GM23248 (cell line): ENCODE measurements at regions not wholly inside any gene's neighbourhood (a gene's known extent, or its start where the extent isn't known, plus 50 kb on each side); places are given as distances from the start of the nearest gene placed in this dataset.

ENCODE experiments used
- DNase-seq: peaks from one replicate; pipeline ENCODE4 v3.0.0-alpha.2; 2015
- H2AFZ ChIP-seq: fragments of 200-600 bp; sonication (generic); 2 replicates; pipeline ENCODE4 v1.6.1; 2016; ENCODE audit warnings: antibody characterized with exemption
- H3F3A ChIP-seq: fragments of 200-600 bp; sonication (generic); 2 replicates; pipeline ENCODE4 v1.6.1; 2016; ENCODE audit warnings: mild to moderate bottlenecking, antibody characterized with exemption, mixed run types; ENCODE audit not compliant: insufficient read depth
- H3K27ac ChIP-seq: fragments of 200-600 bp; sonication (generic); 2 replicates; pipeline ENCODE4 v1.5.1; 2016; ENCODE audit warnings: mild to moderate bottlenecking
- H3K27me3 ChIP-seq: fragments of 200-600 bp; sonication (generic); replicated peaks from 2 replicates; pipeline ENCODE4 v1.6.1; 2016; ENCODE audit warnings: mild to moderate bottlenecking; ENCODE audit not compliant: insufficient read depth
- H3K36me3 ChIP-seq: fragments of 200-600 bp; sonication (generic); 2 replicates; pipeline ENCODE4 v1.6.1; 2016; ENCODE audit warnings: low read depth, mild to moderate bottlenecking
- H3K4me1 ChIP-seq: fragments of 200-600 bp; sonication (generic); 2 replicates; pipeline ENCODE4 v1.6.1; 2016; ENCODE audit warnings: mild to moderate bottlenecking; ENCODE audit not compliant: insufficient read depth
- H3K4me2 ChIP-seq: fragments of 200-600 bp; sonication (generic); one replicate; pipeline ENCODE4 v1.6.1; 2016; ENCODE audit warnings: mild to moderate bottlenecking; ENCODE audit not compliant: unreplicated experiment
- H3K4me3 ChIP-seq: fragments of 200-600 bp; sonication (generic); 2 replicates; pipeline ENCODE4 v1.5.1; 2016; ENCODE audit warnings: mild to moderate bottlenecking
- H3K79me2 ChIP-seq: fragments of 200-600 bp; sonication (generic); 2 replicates; pipeline ENCODE4 v1.6.1; 2016; ENCODE audit warnings: mild to moderate bottlenecking; ENCODE audit not compliant: insufficient read depth
- H3K9ac ChIP-seq: fragments of 200-600 bp; sonication (generic); 2 replicates; pipeline ENCODE4 v1.6.1; 2016; ENCODE audit warnings: mild to moderate bottlenecking
- H3K9me2 ChIP-seq: fragments of 200-600 bp; sonication (generic); 2 replicates; pipeline ENCODE4 v1.6.1; 2016; ENCODE audit warnings: mixed run types, mild to moderate bottlenecking, moderate library complexity; ENCODE audit not compliant: insufficient read depth
- H3K9me3 ChIP-seq: fragments of 200-600 bp; sonication (generic); one replicate; pipeline ENCODE4 v1.6.1; 2017; ENCODE audit warnings: low read depth
- H4K20me1 ChIP-seq: fragments of 200-600 bp; sonication (generic); 2 replicates; pipeline ENCODE4 v1.6.0; 2016; ENCODE audit not compliant: insufficient read depth
- EZH2 ChIP-seq: fragments of 200-600 bp; sonication (generic); IDR thresholded peaks from 2 replicates; pipeline ENCODE4 v1.6.1; 2018; ENCODE audit warnings: antibody characterized with exemption, mild to moderate bottlenecking; ENCODE audit not compliant: insufficient read depth, poor library complexity, severe bottlenecking
- EZH2phosphoT487 ChIP-seq: fragments of 200-600 bp; sonication (generic); IDR thresholded peaks from 2 replicates; pipeline ENCODE4 v1.6.1; 2018; ENCODE audit warnings: antibody characterized with exemption, moderate library complexity, mild to moderate bottlenecking, low read depth; ENCODE audit not compliant: insufficient read depth
- WGBS, 2 experiments: methylation state at CpG; one replicate each; pipeline ENCODE4 v1.1.6; 2015 to 2017; ENCODE audit warnings: low lambda C conversion rate in 2 of 2, low coverage in 1 of 2; ENCODE audit errors: missing lambda C conversion rate in 2 of 2; 5-methylcytosine and 5-hydroxymethylcytosine counted together
- in situ Hi-C: fragments of 300-500 bp; cut with MboI; formaldehyde crosslinking; loops from 2 replicates; pipeline ENCODE4 v1.15.0; 2020

DNA sequence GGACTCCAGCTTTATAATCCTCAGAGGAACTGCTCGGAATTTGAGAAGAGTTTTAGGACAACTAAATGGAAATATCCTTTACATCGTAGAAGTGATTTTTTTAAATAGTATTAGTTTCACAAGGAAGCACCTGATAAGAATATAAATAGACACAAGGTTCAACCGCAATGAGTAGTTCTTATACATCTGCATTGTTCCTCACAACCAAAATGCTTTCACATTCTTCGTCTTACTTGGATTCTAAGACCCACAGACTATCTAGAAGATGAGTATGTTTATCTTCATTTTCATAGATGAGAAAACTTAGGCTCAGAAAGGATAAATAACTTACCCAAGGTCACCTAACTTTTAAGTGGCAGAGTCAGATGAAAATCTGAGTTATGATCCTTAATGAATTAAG, 469.0 kb downstream of the GALC start:
- Histone ChIP-seq H3K4me2 (no peak overlapping the region), H3K9me3 (no peaks in the 10 kb centered on the region), H3K36me3 (no peaks in the 10 kb centered on the region), H3K4me3 (no peak overlapping the region), H3K27ac (no peak overlapping the region), H3K79me2 (no peaks in the 10 kb centered on the region), H3K27me3 (no peaks in the 10 kb centered on the region), H3K4me1 (no peaks in the 10 kb centered on the region), H3F3A (no peaks in the 10 kb centered on the region), H3K9me2 (no peaks in the 10 kb centered on the region), H3K9ac (no peak overlapping the region), H2AFZ (no peak overlapping the region), H4K20me1 (no peaks in the 10 kb centered on the region)
- 33 to 40% methylated on average over 4 of the region's 4 CpGs for WGBS, 2 experiments
- in situ Hi-C loops = no loop called here
- TF ChIP-seq EZH2 (no peak), EZH2phosphoT487 (no peak)
- no peak for DNase-seq

DNA sequence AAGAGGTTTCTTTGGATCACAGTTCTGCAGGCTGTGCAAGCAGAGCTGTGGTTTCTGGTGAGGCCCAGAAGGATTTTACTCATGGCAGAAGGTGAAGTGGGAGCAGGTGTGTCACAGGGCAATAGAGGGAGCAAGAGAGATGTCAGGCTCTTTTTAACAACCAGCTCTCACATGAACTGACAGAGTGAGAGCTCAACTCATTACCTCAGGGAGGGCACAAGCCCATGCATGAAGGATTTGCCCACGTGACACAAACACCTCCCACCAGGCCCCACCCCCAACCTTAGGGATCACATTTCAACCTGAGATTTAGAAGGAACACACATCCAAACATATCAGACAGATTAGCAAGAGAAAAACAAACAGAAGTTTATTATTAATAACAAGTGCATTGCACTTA, 470.4 kb downstream of the GALC start:
- DNase-seq = no peak
- no peaks in the 10 kb centered on the region for H4K20me1 ChIP-seq
- H3K27ac ChIP-seq = no peak overlapping the region
- H3K27me3 ChIP-seq = no peaks in the 10 kb centered on the region
- in situ Hi-C loops = no loop called here
- H3K36me3 ChIP-seq = no peaks in the 10 kb centered on the region
- H3K9ac ChIP-seq = no peak overlapping the region
- H3K4me1 ChIP-seq = no peaks in the 10 kb centered on the region
- WGBS, 2 experiments = 0% methylated on average over 1 of the region's 1 CpG
- no peaks in the 10 kb centered on the region for H3K9me3 ChIP-seq
- no peak overlapping the region for H3K4me2 ChIP-seq
- TF ChIP-seq EZH2phosphoT487 (no peak), EZH2 (no peak)
- no peak overlapping the region for H3K4me3 ChIP-seq
- H2AFZ ChIP-seq = no peak overlapping the region
- H3F3A ChIP-seq = no peaks in the 10 kb centered on the region
- no peaks in the 10 kb centered on the region for H3K79me2 ChIP-seq
- H3K9me2 ChIP-seq = no peaks in the 10 kb centered on the region

DNA sequence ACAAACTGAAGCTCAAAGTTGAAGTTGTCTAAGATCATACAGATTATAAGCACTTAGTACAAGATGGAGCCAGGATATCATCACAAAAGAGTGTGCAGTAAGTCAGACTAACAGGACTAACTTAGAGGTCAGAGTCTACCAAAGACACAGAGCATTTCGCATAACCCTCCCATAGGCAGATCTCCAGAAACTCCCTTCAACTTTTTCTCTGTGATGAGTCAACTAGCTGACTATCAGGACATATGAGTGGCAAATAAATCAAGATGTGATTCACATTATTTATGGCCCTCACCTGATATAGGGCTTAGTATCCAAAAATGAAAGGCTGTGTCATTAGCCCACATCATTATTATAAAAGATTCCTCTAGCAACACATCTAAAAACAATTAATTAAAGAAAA, 484.6 kb downstream of the GALC start:
- no peaks in the 10 kb centered on the region for H3F3A ChIP-seq
- H3K4me1 ChIP-seq = no peaks in the 10 kb centered on the region
- TF ChIP-seq EZH2 = no peak
- no peak for TF ChIP-seq EZH2phosphoT487
- no peak overlapping the region for H3K27ac ChIP-seq
- H3K4me3 ChIP-seq = no peak overlapping the region
- H3K9me2 ChIP-seq = no peaks in the 10 kb centered on the region
- 33 to 57% methylated on average over 1 of the region's 1 CpG for WGBS, 2 experiments
- no peaks in the 10 kb centered on the region for H3K27me3 ChIP-seq
- H3K9me3 ChIP-seq = no peaks in the 10 kb centered on the region
- H3K36me3 ChIP-seq = no peaks in the 10 kb centered on the region
- no peaks in the 10 kb centered on the region for H3K79me2 ChIP-seq
- DNase-seq = no peak
- in situ Hi-C loops = no loop called here
- H2AFZ ChIP-seq = no peak overlapping the region
- H3K9ac ChIP-seq = no peak overlapping the region
- no peaks in the 10 kb centered on the region for H4K20me1 ChIP-seq
- H3K4me2 ChIP-seq = no peak overlapping the region

DNA sequence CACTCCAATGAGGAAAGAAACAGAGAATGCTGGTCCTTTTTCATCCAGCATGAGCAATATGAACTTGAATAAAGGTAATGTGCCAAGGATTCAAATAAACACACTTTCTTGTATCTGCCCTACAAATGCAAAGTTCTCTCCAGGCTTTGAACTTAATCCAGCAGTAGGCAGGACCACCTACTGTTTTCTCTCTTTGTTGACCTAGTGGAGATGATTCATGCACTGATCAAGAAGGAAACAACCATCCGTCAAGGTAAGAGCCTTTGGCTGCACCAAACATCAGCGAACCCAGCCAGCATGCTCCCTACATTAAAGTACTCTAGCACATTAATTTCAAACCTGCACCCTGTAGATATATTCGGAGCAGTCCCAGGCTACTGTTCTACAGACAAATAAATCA, 489.3 kb downstream of the GALC start:
- Histone ChIP-seq H3K36me3 (no peaks in the 10 kb centered on the region), H4K20me1 (no peaks in the 10 kb centered on the region), H3K27me3 (no peaks in the 10 kb centered on the region), H3K79me2 (no peaks in the 10 kb centered on the region), H3K4me1 (no peaks in the 10 kb centered on the region), H3K9me2 (no peaks in the 10 kb centered on the region), H2AFZ (no peak overlapping the region), H3K9ac (no peak overlapping the region), H3K9me3 (no peaks in the 10 kb centered on the region), H3K27ac (no peak overlapping the region), H3F3A (no peaks in the 10 kb centered on the region), H3K4me2 (no peak overlapping the region), H3K4me3 (no peak overlapping the region)
- 35 to 47% methylated on average over 3 of the region's 3 CpGs for WGBS, 2 experiments
- no peak for TF ChIP-seq EZH2
- no peak for DNase-seq
- in situ Hi-C loops = no loop called here

GRCh38 chr14:87497301-87497700, 495.7 kb downstream of the GALC start:
- no peaks in the 10 kb centered on the region for H4K20me1 ChIP-seq
- H3K4me2 ChIP-seq = no peak overlapping the region
- no peaks in the 10 kb centered on the region for H3K9me3 ChIP-seq
- no peak overlapping the region for H3K9ac ChIP-seq
- DNase-seq = no peak
- TF ChIP-seq EZH2 (no peak), EZH2phosphoT487 (no peak)
- no peak overlapping the region for H2AFZ ChIP-seq
- no peaks in the 10 kb centered on the region for H3K79me2 ChIP-seq
- no peak overlapping the region for H3K27ac ChIP-seq
- H3K36me3 ChIP-seq = no peaks in the 10 kb centered on the region
- no peaks in the 10 kb centered on the region for H3F3A ChIP-seq
- in situ Hi-C loops = no loop called here
- H3K4me1 ChIP-seq = no peaks in the 10 kb centered on the region
- 30 to 33% methylated on average over 3 of the region's 3 CpGs for WGBS, 2 experiments
- H3K27me3 ChIP-seq = no peaks in the 10 kb centered on the region
- no peaks in the 10 kb centered on the region for H3K9me2 ChIP-seq
- H3K4me3 ChIP-seq = no peak overlapping the region
